SK-N-SH (cell line): ENCODE measurements at regions not wholly inside any gene's neighbourhood (a gene's known extent, or its start where the extent isn't known, plus 50 kb on each side); places are given as distances from the start of the nearest gene placed in this dataset.

Source experiments
- CTCF ChIA-PET: fragments of 300-600, 350-600 bp; formaldehyde crosslinking; extraction: SDS; loops from one replicate; lab custom pipeline; 2021; lab: Yijun Ruan, JAX
- POLR2A ChIA-PET: fragments of 350-600 bp; sonication (Branson Sonifier 250); formaldehyde crosslinking; extraction: SDS; loops from one replicate; lab custom pipeline; 2020; ENCODE audit warnings: antibody characterized with exemption, inconsistent platforms; lab: Yijun Ruan, JAX
- DNase-seq: peaks from one replicate; pipeline ENCODE4 v3.0.0; 2012
- H2AFZ ChIP-seq: fragments of 200-600 bp; sonication (generic); 2 replicates; pipeline ENCODE4 v1.8.1; 2016; ENCODE audit warnings: antibody characterized with exemption, mild to moderate bottlenecking, low read depth
- H3F3A ChIP-seq: fragments of 200-600 bp; sonication (generic); replicated peaks from 2 replicates; pipeline ENCODE3; 2016; ENCODE audit warnings: antibody characterized with exemption, mild to moderate bottlenecking; ENCODE audit not compliant: insufficient read depth
- H3K27ac ChIP-seq, 2 experiments: fragments of 200-500 bp in 1 of 2; fragments of 200-600 bp in 1 of 2; sonication (Bioruptor generic) in 1 of 2; sonication (generic), shearing (Covaris generic) in 1 of 2; 2 replicates each; pipeline versions ENCODE4 v1.5.1 to v1.6.1; 2014 to 2016; ENCODE audit warnings: low read depth in 2 of 2, inconsistent platforms in 1 of 2, low read length in 1 of 2, mild to moderate bottlenecking in 1 of 2, mixed read lengths in 1 of 2
- H3K27me3 ChIP-seq: fragments of 200-600 bp; sonication (generic), shearing (Covaris generic); 2 replicates; pipeline ENCODE4 v1.6.1; 2016; ENCODE audit warnings: mixed run types; ENCODE audit not compliant: insufficient read depth
- H3K36me3 ChIP-seq, 2 experiments: fragments of 200-500 bp in 1 of 2; fragments of 200-600 bp in 1 of 2; sonication (Bioruptor generic) in 1 of 2; sonication (generic) in 1 of 2; replicated peaks in 1 of 2; 2 replicates each; pipeline versions ENCODE3 to v1.5.1; 2014 to 2016; ENCODE audit warnings: low read length in 1 of 2, mild to moderate bottlenecking in 1 of 2; ENCODE audit not compliant: insufficient read depth in 2 of 2, control insufficient read depth in 1 of 2
- H3K4me1 ChIP-seq, 2 experiments: fragments of 200-500 bp in 1 of 2; fragments of 200-600 bp in 1 of 2; sonication (Bioruptor generic) in 1 of 2; sonication (generic), shearing (Covaris generic) in 1 of 2; 2 replicates each; pipeline versions ENCODE4 v1.5.1 to v1.6.1; 2014 to 2016; ENCODE audit warnings: low read depth in 1 of 2, low read length in 1 of 2, mixed run types in 1 of 2; ENCODE audit not compliant: insufficient read depth in 2 of 2, control insufficient read depth in 1 of 2
- H3K4me2 ChIP-seq: fragments of 200-600 bp; sonication (generic), shearing (Covaris generic); 2 replicates; pipeline ENCODE4 v1.6.1; 2017; ENCODE audit warnings: mixed run types
- H3K4me3 ChIP-seq, 2 experiments: fragments of 200-500 bp in 1 of 2; fragments of 200-600 bp in 1 of 2; sonication (Bioruptor generic) in 1 of 2; sonication (generic), shearing (Covaris generic) in 1 of 2; 2 replicates each; pipeline versions ENCODE4 v1.5.1 to v1.8.1; 2014 to 2016; ENCODE audit warnings: low read depth in 2 of 2, inconsistent platforms in 1 of 2, low read length in 1 of 2, mild to moderate bottlenecking in 1 of 2, mixed read lengths in 1 of 2, moderate library complexity in 1 of 2
- H3K79me2 ChIP-seq: fragments of 200-600 bp; sonication (generic); 2 replicates; pipeline ENCODE4 v1.8.1; 2017; ENCODE audit warnings: mild to moderate bottlenecking; ENCODE audit not compliant: insufficient read depth
- H3K9ac ChIP-seq: fragments of 200-600 bp; sonication (generic); 2 replicates; pipeline ENCODE4 v1.6.1; 2017; ENCODE audit warnings: mixed run types
- H3K9me2 ChIP-seq: fragments of 200-600 bp; sonication (generic); 2 replicates; pipeline ENCODE4 v1.6.1; 2017; ENCODE audit warnings: mixed run types
- H3K9me3 ChIP-seq: fragments of 200-600 bp; sonication (generic); 2 replicates; pipeline ENCODE4 v1.6.1; 2017; ENCODE audit warnings: mixed run types, mild to moderate bottlenecking, moderate library complexity
- H4K20me1 ChIP-seq: fragments of 200-600 bp; sonication (generic); 2 replicates; pipeline ENCODE4 v1.6.1; 2017; ENCODE audit warnings: mild to moderate bottlenecking, mixed run types; ENCODE audit not compliant: insufficient read depth
- GABPA ChIP-seq: IDR thresholded peaks from 2 replicates; pipeline ENCODE4 v1.4.0; 2012; ENCODE audit warnings: low read depth, mild to moderate bottlenecking
- GATA2 ChIP-seq: sonication (generic); formaldehyde crosslinking; IDR thresholded peaks from 2 replicates; pipeline ENCODE4 v1.5.0; 2020; ENCODE audit warnings: mild to moderate bottlenecking, missing genetic modification reagents
- JUND ChIP-seq: IDR thresholded peaks from 2 replicates; pipeline ENCODE4 v1.4.0; 2012
- MXI1 ChIP-seq: IDR thresholded peaks from 2 replicates; pipeline ENCODE4 v1.6.1; 2012; ENCODE audit warnings: mild to moderate bottlenecking, low read depth, low read length, improper control_type of control experiment
- NRF1 ChIP-seq: IDR thresholded peaks from 2 replicates; pipeline ENCODE4 v1.6.1; 2012; ENCODE audit warnings: low read depth, mild to moderate bottlenecking, low read length
- POLR2AphosphoS5 ChIP-seq: IDR thresholded peaks from 2 replicates; pipeline ENCODE4 v1.6.1; 2012; ENCODE audit warnings: low read depth, low read length
- RFX5 ChIP-seq: IDR thresholded peaks from 2 replicates; pipeline ENCODE4 v1.6.1; 2012; ENCODE audit warnings: mild to moderate bottlenecking, improper control_type of control experiment, low read length
- RXRA ChIP-seq: IDR thresholded peaks from 2 replicates; pipeline ENCODE4 v1.4.0; 2012; ENCODE audit warnings: low read depth, mild to moderate bottlenecking, borderline replicate concordance
- TAF1 ChIP-seq: IDR thresholded peaks from 2 replicates; pipeline ENCODE4 v1.6.1; 2012; ENCODE audit warnings: low read depth, mild to moderate bottlenecking, low read length, moderate library complexity, borderline replicate concordance
- YY1 ChIP-seq: IDR thresholded peaks from 2 replicates; pipeline ENCODE4 v1.4.0; 2012; ENCODE audit warnings: low read depth, mild to moderate bottlenecking
- WGBS: methylation state at CpG from one replicate; pipeline ENCODE4 v1.1.6; 2017; ENCODE audit warnings: low lambda C conversion rate; 5-methylcytosine and 5-hydroxymethylcytosine counted together
- TF ChIP-seq, protein P1 (sequence below): fragments of 150-350 bp; IDR thresholded peaks from 2 replicates; pipeline ENCODE4 v1.6.1; 2016; ENCODE audit warnings: mild to moderate bottlenecking, low read depth, low read length
- TF ChIP-seq, protein P2 (sequence below): IDR thresholded peaks from 2 replicates; pipeline ENCODE4; 2012
- TF ChIP-seq, protein P3 (sequence below): fragments of 150-350 bp; IDR thresholded peaks from 2 replicates; pipeline ENCODE4 v1.6.1; 2017; ENCODE audit warnings: antibody characterized with exemption, low read length, low read depth, borderline replicate concordance

DNA sequence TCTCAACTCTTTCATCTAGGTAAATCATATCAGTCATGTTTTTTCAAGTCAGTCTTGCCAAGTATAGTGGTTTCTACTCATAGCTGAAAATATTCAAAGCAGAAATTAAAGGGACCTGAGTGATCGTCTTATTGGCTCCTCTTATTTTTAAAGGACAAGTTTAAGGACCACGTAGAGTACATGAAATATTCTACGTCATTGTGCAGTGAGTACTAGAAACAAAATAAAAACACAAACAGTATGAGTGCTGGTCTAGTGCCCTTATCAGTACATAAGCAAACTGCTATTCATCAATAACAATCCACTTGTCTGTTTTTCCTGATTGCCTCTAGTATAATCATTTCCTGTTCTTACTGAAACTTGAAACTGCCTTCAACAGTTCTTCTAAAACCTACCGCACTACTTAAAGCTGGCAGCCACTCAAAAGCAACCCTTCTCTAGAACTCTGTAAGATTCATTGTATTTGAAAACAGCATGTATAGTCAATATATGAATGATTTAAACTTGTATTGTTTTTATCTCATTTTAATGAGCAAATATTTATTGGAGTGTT is 853.7 kb downstream of the TAF11L14 start (continued):
- TF ChIP-seq, protein P1, sequence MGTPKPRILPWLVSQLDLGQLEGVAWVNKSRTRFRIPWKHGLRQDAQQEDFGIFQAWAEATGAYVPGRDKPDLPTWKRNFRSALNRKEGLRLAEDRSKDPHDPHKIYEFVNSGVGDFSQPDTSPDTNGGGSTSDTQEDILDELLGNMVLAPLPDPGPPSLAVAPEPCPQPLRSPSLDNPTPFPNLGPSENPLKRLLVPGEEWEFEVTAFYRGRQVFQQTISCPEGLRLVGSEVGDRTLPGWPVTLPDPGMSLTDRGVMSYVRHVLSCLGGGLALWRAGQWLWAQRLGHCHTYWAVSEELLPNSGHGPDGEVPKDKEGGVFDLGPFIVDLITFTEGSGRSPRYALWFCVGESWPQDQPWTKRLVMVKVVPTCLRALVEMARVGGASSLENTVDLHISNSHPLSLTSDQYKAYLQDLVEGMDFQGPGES, result no peak
- TF ChIP-seq, protein P2, sequence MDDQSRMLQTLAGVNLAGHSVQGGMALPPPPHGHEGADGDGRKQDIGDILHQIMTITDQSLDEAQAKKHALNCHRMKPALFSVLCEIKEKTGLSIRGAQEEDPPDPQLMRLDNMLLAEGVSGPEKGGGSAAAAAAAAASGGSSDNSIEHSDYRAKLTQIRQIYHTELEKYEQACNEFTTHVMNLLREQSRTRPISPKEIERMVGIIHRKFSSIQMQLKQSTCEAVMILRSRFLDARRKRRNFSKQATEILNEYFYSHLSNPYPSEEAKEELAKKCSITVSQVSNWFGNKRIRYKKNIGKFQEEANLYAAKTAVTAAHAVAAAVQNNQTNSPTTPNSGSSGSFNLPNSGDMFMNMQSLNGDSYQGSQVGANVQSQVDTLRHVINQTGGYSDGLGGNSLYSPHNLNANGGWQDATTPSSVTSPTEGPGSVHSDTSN, result no peak
- TF ChIP-seq POLR2AphosphoS5, result no peak
- TF ChIP-seq YY1, result no peak
- TF ChIP-seq MXI1, result no peak

DNA sequence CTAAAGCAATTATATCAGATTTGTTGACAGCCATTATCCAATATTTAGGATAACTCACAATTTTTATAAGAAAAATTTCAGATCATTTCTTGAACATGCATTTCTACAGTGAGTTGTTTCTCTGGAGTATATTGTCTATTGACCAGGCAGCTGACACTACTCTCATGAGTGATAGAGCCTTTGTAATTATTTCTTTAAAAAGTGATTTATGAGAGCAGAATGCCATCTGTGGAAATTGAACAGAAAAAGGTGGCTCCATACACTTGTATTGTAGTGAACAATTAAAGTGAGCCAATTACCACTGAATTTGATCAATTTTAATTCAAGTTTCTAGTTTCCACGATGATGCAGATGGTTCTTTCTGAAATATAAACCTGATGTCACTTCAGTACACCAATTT is 855.4 kb downstream of the TAF11L14 start:
- 0% methylated on average over 1 of the region's 1 CpG for WGBS
- CTCF ChIA-PET, result interaction anchor here (0.6 kb wide), 1 partner anchor 422 kb away, joined by 3 read pairs; no protein-coding TSS in a partner anchor

DNA sequence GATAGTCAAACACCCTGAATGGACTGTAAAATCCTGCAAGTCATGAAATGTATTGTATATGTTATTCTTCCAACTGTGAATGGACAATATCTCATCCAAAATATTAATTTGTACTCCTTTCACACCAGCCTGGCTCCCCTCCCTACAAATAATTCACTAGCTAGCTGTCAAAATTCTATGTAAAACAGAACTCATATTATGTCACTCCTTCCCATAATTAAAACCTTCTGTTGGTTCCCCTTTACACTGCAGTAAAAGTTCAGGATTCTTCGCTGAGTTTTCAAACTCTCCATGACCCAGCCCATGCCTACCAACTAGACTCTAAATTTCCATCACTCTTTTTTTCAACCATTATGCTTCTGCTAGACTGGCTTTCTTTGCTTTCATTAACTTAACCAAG is 857.1 kb downstream of the TAF11L14 start:
- Histone ChIP-seq H4K20me1 (no peaks in the 10 kb centered on the region), H3F3A (no peaks in the 10 kb centered on the region), H3K9me3 (no peaks in the 10 kb centered on the region), H3K4me2 (no peak overlapping the region), H3K79me2 (no peaks in the 10 kb centered on the region), H3K4me3 (no peak overlapping the region), H3K27me3 (no peaks in the 10 kb centered on the region), H3K27ac (no peak overlapping the region), H3K9me2 (0 out of 2 replicates have a peak, but pooled peaks cover 3% of the 10 kb centered on the region), H2AFZ (no peak overlapping the region), H3K36me3 (no peaks in the 10 kb centered on the region), H3K4me1 (no peaks in the 10 kb centered on the region; a peak in 2 of 4 replicates), H3K9ac (no peak overlapping the region)
- ChIA-PET POLR2A (no interaction called here), CTCF (no interaction called here)
- TF ChIP-seq MXI1, result no peak
- TF ChIP-seq POLR2AphosphoS5, result no peak
- TF ChIP-seq JUND, result no peak
- TF ChIP-seq RXRA, result no peak
- TF ChIP-seq RFX5, result no peak
- TF ChIP-seq NRF1, result no peak
- no peak for TF ChIP-seq GATA2 (CRISPR knock-in tag)
- TF ChIP-seq GABPA, result no peak
- TF ChIP-seq, protein P3, sequence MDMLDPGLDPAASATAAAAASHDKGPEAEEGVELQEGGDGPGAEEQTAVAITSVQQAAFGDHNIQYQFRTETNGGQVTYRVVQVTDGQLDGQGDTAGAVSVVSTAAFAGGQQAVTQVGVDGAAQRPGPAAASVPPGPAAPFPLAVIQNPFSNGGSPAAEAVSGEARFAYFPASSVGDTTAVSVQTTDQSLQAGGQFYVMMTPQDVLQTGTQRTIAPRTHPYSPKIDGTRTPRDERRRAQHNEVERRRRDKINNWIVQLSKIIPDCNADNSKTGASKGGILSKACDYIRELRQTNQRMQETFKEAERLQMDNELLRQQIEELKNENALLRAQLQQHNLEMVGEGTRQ, result no peak
- no peak for TF ChIP-seq TAF1
- WGBS, result 0% methylated on average over 1 of the region's 1 CpG
- no peak for DNase-seq

More for the DNA sequence above, 855.4 kb downstream of the TAF11L14 start:
- no peaks in the 10 kb centered on the region for H3K27me3 ChIP-seq
- DNase-seq, result no peak
- H3K36me3 ChIP-seq, result no peaks in the 10 kb centered on the region
- no peak for TF ChIP-seq RFX5
- TF ChIP-seq, all 33 proteins: peak for 0
- Histone ChIP-seq H3K4me2 (no peak overlapping the region), H3K4me3 (no peak overlapping the region), H2AFZ (no peak overlapping the region), H3K4me1 (no peaks in the 10 kb centered on the region; a peak in 2 of 4 replicates), H3K9me2 (no peaks in the 10 kb centered on the region), H3K9me3 (no peaks in the 10 kb centered on the region), H4K20me1 (no peaks in the 10 kb centered on the region), H3K79me2 (no peaks in the 10 kb centered on the region), H3K27ac (no peak overlapping the region), H3F3A (no peaks in the 10 kb centered on the region), H3K9ac (no peak overlapping the region)
- POLR2A ChIA-PET, result no interaction called here
